ENCODE measurements at regions not wholly inside any gene's neighbourhood (a gene's known extent, or its start where the extent isn't known, plus 50 kb on each side); places are given as distances from the start of the nearest gene placed in this dataset.

DNA sequence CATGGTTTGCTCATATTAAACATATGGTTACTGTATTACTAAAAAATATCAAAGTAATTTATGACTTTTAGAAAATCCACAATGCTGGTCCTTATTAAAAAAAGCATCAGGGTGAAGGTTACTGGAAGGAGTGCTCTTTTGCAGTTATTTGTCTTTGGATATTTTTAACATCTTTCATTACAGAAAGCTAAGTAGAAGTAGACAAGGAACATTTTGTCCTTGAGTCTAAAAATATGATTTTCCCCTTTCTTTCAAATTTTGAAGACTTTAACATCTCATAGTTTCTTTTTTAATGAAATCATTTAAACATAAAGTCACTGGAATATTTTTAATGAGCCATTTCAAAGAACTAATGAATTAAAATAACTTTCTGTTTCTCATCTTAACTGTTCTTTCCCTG, 110.1 kb upstream of the TNS3 start:
- intact Hi-C loops (cut with DNase I): no loop called here
- Histone ChIP-seq H3K9me3 (no peaks in the 10 kb centered on the region), H3K36me3 (no peaks in the 10 kb centered on the region), H3K27ac (peak overlapping the region in 1 of 4 donors; percentile 26), H3K4me1 (no peaks in the 10 kb centered on the region), H3K27me3 (no peaks in the 10 kb centered on the region), H3K4me3 (no peak overlapping the region)
- no peak for DNase-seq
- TF ChIP-seq POLR2A (IDR thresholded peaks at IDR 0.05): no peak

DNA sequence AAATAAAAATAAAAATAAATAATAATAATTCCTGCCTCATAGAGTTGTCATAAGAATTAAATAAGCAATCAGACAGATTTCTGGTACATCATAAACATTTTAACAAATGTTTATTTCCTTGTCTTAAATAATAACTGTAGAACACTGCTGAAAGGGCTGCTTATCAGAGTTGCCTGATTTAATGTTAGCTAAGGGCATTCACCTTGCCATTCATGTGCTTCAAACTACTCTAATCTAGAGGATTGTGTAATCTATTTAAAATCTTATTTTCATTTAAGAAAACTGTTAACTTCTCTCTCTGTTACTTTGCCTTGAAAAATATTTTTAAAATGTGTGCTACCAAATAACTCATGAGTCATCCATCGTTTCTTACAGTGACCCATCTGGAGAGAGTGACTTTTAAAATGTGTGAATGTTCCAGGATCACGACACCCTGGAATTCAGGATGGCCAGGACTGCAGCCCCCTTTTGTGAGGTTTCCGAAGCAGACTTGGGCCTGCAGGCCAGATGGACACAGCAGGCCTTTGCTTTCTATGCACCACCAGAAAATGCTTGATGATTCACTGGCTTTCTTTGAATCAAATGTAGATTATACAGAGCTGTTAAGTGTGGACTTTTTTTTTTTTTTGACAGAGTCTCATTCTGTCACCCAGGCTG, 109.1 kb upstream of the TNS3 start:
- no peaks in the 10 kb centered on the region for H3K27me3 ChIP-seq
- H3K27ac ChIP-seq: peak overlapping the region in 1 of 4 donors; percentile 26
- DNase-seq: no peak
- intact Hi-C loops (cut with DNase I): no loop called here
- H3K36me3 ChIP-seq: no peaks in the 10 kb centered on the region
- H3K4me3 ChIP-seq: no peak overlapping the region
- no peak for TF ChIP-seq POLR2A (IDR thresholded peaks at IDR 0.05)
- TF ChIP-seq, protein P1, sequence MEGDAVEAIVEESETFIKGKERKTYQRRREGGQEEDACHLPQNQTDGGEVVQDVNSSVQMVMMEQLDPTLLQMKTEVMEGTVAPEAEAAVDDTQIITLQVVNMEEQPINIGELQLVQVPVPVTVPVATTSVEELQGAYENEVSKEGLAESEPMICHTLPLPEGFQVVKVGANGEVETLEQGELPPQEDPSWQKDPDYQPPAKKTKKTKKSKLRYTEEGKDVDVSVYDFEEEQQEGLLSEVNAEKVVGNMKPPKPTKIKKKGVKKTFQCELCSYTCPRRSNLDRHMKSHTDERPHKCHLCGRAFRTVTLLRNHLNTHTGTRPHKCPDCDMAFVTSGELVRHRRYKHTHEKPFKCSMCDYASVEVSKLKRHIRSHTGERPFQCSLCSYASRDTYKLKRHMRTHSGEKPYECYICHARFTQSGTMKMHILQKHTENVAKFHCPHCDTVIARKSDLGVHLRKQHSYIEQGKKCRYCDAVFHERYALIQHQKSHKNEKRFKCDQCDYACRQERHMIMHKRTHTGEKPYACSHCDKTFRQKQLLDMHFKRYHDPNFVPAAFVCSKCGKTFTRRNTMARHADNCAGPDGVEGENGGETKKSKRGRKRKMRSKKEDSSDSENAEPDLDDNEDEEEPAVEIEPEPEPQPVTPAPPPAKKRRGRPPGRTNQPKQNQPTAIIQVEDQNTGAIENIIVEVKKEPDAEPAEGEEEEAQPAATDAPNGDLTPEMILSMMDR (IDR thresholded peaks at IDR 0.05): no peak
- 50 to 67% methylated on average over 3 of the region's 3 CpGs for WGBS, 2 donors
- H3K4me1 ChIP-seq: no peaks in the 10 kb centered on the region
- H3K9me3 ChIP-seq: no peaks in the 10 kb centered on the region

DNA sequence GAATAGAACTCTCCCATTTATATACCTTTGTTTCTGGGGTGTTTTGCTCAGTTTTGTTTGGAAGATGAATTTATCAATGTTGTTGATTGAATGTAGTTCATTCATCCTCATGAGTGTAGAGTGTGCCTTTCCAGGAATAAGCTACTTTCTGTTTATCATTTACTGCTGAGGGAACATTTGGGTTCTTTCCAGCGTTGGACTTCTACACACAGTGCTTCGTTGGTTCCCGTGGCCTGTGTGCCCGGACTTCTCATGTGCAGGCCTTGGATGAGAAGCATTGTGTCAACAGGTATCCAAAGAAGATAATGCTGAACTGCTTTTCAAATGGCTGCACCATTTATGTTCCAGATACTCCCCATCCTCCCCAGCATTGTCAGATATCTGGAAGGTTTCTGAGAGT, 107.6 kb upstream of the TNS3 start:
- H3K4me1 ChIP-seq: no peaks in the 10 kb centered on the region
- WGBS, 2 donors: 71 to 74% methylated on average over 4 of the region's 4 CpGs

DNA sequence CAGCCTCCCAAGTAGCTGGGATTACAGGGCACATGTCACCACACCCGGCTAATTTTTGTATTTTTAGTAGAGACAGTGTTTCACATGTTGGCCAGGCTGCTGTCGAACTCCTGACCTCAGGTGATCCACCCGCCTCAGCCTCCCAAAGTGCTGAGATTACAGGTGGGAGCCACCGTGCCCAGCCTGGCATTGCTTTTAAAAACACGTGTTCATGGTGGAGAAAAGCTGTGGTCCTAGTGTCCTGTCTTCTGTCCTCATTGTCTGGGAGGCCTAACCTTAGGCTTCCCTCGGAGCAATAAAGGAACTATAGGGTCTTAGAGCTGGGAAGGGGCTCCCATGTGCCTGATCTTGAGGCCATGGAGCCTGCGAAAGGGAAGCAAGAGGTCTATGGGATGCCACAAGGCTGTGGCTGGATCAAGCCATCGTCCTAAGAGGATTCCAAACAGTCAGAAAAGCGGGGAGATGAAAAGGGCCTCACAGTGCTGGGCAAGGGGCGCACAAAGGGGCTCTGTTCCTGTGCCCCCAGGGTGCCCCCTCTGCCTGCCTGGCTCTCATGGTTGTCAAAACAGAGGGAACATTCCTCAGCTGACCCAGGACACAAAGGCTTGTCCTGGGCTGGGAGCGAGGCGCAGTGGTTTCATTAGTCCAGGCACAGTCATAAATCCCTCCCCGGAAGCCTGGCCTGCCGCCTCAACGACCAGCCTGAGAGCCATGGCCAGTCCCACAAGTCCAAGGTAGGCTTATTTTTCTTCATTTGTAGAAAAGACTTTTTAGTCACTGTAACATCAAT, 106.6 kb upstream of the TNS3 start:
- Histone ChIP-seq H3K9me3 (no peaks in the 10 kb centered on the region), H3K4me1 (no peaks in the 10 kb centered on the region), H3K4me3 (no peak overlapping the region), H3K27me3 (no peaks in the 10 kb centered on the region), H3K36me3 (no peaks in the 10 kb centered on the region), H3K27ac (no peak overlapping the region)
- intact Hi-C loops (cut with DNase I): no loop called here
- WGBS, 2 donors: 82 to 96% methylated on average over 6 to 14 of the region's 15 CpGs
- no peak for TF ChIP-seq POLR2A (IDR thresholded peaks at IDR 0.05)
- TF ChIP-seq, protein P1 (IDR thresholded peaks at IDR 0.05): no peak
- DNase-seq: no peak

More for the DNA sequence above, 107.6 kb upstream of the TNS3 start:
- Histone ChIP-seq H3K9me3 (no peaks in the 10 kb centered on the region), H3K36me3 (no peaks in the 10 kb centered on the region), H3K27ac (no peak overlapping the region), H3K4me3 (no peak overlapping the region), H3K27me3 (no peaks in the 10 kb centered on the region)
- TF ChIP-seq, protein P1 (IDR thresholded peaks at IDR 0.05): no peak
- no peak for TF ChIP-seq POLR2A (IDR thresholded peaks at IDR 0.05)
- DNase-seq: no peak
- intact Hi-C loops (cut with DNase I): no loop called here

DNA sequence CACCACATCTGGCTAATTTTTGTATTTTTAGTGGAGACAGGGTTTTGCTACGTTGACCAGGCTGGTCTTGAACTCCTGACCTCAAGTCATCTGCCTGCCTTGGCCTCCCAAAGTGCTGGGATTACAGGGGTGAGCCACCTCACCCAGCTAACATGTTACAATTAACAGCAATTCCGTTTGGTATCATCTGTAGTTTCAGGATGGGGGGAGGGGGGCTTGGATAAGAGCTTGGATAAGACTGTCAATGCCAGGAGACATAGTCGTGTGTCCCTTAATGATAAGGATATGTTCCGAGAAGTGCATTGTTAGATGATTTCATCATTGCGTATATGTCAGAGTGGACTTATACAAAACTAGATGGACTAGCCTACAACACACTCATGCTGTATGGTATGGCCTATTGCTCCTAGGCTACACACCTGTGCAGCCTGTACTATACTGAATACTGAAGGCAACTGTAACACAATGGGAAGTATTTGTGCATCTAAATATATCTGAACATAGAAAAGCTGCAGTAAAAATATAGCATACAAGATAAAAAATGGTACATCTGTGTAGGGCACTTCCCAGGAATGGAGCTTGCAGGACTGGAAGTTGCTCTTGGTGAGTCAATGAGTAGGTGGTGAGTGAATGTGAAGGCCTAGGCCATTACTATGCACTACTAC, 103.9 kb upstream of the TNS3 start:
- no peaks in the 10 kb centered on the region for H3K4me1 ChIP-seq
- 87 to 91% methylated on average over 4 to 5 of the region's 5 CpGs for WGBS, 2 donors
- no peak for TF ChIP-seq POLR2A (IDR thresholded peaks at IDR 0.05)
- TF ChIP-seq, protein P1 (IDR thresholded peaks at IDR 0.05): no peak
- H3K27me3 ChIP-seq: no peaks in the 10 kb centered on the region
- no peak for DNase-seq
- no peaks in the 10 kb centered on the region for H3K36me3 ChIP-seq
- no peaks in the 10 kb centered on the region for H3K9me3 ChIP-seq
- H3K27ac ChIP-seq: no peak overlapping the region
- H3K4me3 ChIP-seq: no peak overlapping the region
- intact Hi-C loops (cut with DNase I): no loop called here
